ENCODE measurements at regions not wholly inside any gene's neighbourhood (a gene's known extent, or its start where the extent isn't known, plus 50 kb on each side); places are given as distances from the start of the nearest gene placed in this dataset.

DNA sequence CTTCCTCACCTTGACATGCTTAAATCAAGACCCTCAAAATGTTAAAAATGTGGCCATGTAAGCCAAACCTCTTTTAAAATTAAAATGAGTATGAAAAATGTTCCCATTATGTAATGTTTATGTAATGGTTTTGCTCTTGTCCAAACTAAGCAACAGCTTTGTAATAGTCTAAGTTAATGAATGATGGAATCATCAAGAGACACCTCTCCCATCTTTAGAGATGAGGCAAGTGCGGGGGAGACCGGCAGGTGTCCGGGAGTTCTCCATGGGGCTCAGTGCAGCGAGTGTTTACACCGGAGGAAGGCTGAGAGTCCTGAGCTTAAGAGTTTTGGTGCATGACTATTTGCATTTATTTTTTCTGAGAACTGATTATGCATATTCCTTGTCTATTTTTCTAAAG, 384.9 kb upstream of the RNF32 start:
- no peaks in the 10 kb centered on the region for H3K36me3 ChIP-seq (ENCODE audit: control insufficient read depth in 2 of 2, extremely low read depth in 1 of 2, insufficient read depth in 2 of 2, low read length in 2 of 2)
- no peaks in the 10 kb centered on the region for H4K20me1 ChIP-seq (replicated peaks; ENCODE audit: control insufficient read depth, extremely low read depth, insufficient read depth, low read length)
- FAIRE-seq, result no peak
- no peaks in the 10 kb centered on the region for H3K9me1 ChIP-seq (replicated peaks; ENCODE audit: control insufficient read depth, extremely low read depth, insufficient read depth, low read length)
- H3K9me3 ChIP-seq (replicated peaks; ENCODE audit: control insufficient read depth, insufficient read depth, low read length), result no peaks in the 10 kb centered on the region
- intact Hi-C loops (cut with micrococcal nuclease) (no loop called here), dilution Hi-C loops (cut with MboI; ENCODE audit: extremely low pct_ligation_motif_present, low sequenced_read_pairs) (no loop called here)
- H3K4me2 ChIP-seq (ENCODE audit: insufficient read depth, low read length), result no peak overlapping the region
- no peak for DNase-seq (ENCODE audit: low read depth, low spot score)
- H3K27me3 ChIP-seq (ENCODE audit: control insufficient read depth in 2 of 2, insufficient read depth in 2 of 2, low read length in 2 of 2), result no peaks in the 10 kb centered on the region
- no peaks in the 10 kb centered on the region for H3K79me2 ChIP-seq (ENCODE audit: control insufficient read depth, insufficient read depth, low read length)
- ChIA-PET CTCF (no interaction called here), POLR2A (no interaction called here)
- no peak overlapping the region for H3K4me3 ChIP-seq (replicated peaks in 1 of 3; ENCODE audit: insufficient read depth in 1 of 3, low read depth in 1 of 3, low read length in 3 of 3)
- H3K9ac ChIP-seq (replicated peaks; ENCODE audit: extremely low read depth, insufficient read depth, low read length), result no peak overlapping the region
- H3K4me1 ChIP-seq (ENCODE audit: control insufficient read depth, extremely low read depth, insufficient read depth, low read length), result no peaks in the 10 kb centered on the region
- H2AFZ ChIP-seq (ENCODE audit: low read depth, low read length), result no peak overlapping the region
- TF ChIP-seq MAX (IDR thresholded peaks at IDR 0.05; ENCODE audit: insufficient read depth, insufficient read length) (no peak), EZH2 (IDR thresholded peaks at IDR 0.05; ENCODE audit: borderline replicate concordance, low read depth, low read length, severe bottlenecking) (no peak), FOS (IDR thresholded peaks at IDR 0.05; ENCODE audit: borderline replicate concordance, insufficient read depth, low read length) (no peak), JUN (IDR thresholded peaks at IDR 0.05; ENCODE audit: borderline replicate concordance, insufficient read depth, insufficient read length, low read depth) (no peak), POLR2A (IDR thresholded peaks at IDR 0.05; ENCODE audit: low read depth, low read length) (no peak), GATA2 (IDR thresholded peaks at IDR 0.05; ENCODE audit: insufficient read depth, insufficient read length, low read depth, low read length) (no peak), MYC (IDR thresholded peaks at IDR 0.05; ENCODE audit: low read depth, low read length) (no peak), POLR2AphosphoS5 (IDR thresholded peaks at IDR 0.05; ENCODE audit: insufficient read depth, low read depth, low read length) (no peak)
- TF ChIP-seq, protein P1, sequence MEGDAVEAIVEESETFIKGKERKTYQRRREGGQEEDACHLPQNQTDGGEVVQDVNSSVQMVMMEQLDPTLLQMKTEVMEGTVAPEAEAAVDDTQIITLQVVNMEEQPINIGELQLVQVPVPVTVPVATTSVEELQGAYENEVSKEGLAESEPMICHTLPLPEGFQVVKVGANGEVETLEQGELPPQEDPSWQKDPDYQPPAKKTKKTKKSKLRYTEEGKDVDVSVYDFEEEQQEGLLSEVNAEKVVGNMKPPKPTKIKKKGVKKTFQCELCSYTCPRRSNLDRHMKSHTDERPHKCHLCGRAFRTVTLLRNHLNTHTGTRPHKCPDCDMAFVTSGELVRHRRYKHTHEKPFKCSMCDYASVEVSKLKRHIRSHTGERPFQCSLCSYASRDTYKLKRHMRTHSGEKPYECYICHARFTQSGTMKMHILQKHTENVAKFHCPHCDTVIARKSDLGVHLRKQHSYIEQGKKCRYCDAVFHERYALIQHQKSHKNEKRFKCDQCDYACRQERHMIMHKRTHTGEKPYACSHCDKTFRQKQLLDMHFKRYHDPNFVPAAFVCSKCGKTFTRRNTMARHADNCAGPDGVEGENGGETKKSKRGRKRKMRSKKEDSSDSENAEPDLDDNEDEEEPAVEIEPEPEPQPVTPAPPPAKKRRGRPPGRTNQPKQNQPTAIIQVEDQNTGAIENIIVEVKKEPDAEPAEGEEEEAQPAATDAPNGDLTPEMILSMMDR (IDR thresholded peaks at IDR 0.05; ENCODE audit: extremely low read depth in 1 of 2, insufficient read depth in 1 of 2, low read depth in 1 of 2, low read length in 2 of 2), result no peak
- no TSS peak for BruUV-seq (replicated peaks)
- no peak overlapping the region for H3K27ac ChIP-seq (ENCODE audit: insufficient read depth, low read depth, low read length)
